Psoas muscle (tissue), 7 donors: ENCODE measurements at regions not wholly inside any gene's neighbourhood (a gene's known extent, or its start where the extent isn't known, plus 50 kb on each side); places are given as distances from the start of the nearest gene placed in this dataset.
"Not testable (repeated sequence)": the region's sequence is repeated elsewhere in the genome, so short reads cannot be mapped to it uniquely, and the experiment has no call there.

Experiments used
- ATAC-seq, 4 donors: fragments of 200-7000 bp; cut with Tn5 transposase; one replicate each; pipeline ENCODE4 v1.9.1; 2020; ENCODE audit warnings: moderate library complexity in 3 of 4, mild to moderate bottlenecking in 2 of 4
- DNase-seq, 2 donors: peaks; one replicate each; pipeline ENCODE4 v3.0.0-alpha.2; 2020
- H3K27ac ChIP-seq: fragments of 200-600 bp; one replicate; pipeline ENCODE4 v1.8.0; 2022
- H3K27me3 ChIP-seq, 3 donors: fragments of 200-600 bp in 1 of 3; one replicate each; pipeline versions ENCODE4 v1.6.1 to v1.8.0; 2013 to 2022; ENCODE audit warnings: low read length in 2 of 3, mild to moderate bottlenecking in 2 of 3, moderate library complexity in 1 of 3; ENCODE audit not compliant: insufficient read depth in 3 of 3
- H3K36me3 ChIP-seq, 2 donors: fragments of 200-600 bp in 1 of 2; one replicate each; pipeline versions ENCODE4 v1.6.1 to v1.8.0; 2013 to 2022; ENCODE audit warnings: low read depth in 1 of 2, mild to moderate bottlenecking in 1 of 2, moderate library complexity in 1 of 2; ENCODE audit not compliant: insufficient read depth in 1 of 2
- H3K4me1 ChIP-seq: fragments of 200-600 bp; one replicate; pipeline ENCODE4 v1.8.0; 2022
- H3K4me3 ChIP-seq: fragments of 200-600 bp; one replicate; pipeline ENCODE4 v1.8.0; 2022; ENCODE audit warnings: mild to moderate bottlenecking
- H3K9me3 ChIP-seq: fragments of 200-600 bp; one replicate; pipeline ENCODE4 v1.8.0; 2022
- CTCF ChIP-seq: fragments of 200-600 bp; IDR thresholded peaks from one replicate; pipeline ENCODE4 v1.8.0; 2022; ENCODE audit warnings: antibody characterized with exemption
- WGBS, 3 donors: extraction: QIAGEN DNeasy Blood & Tissue Kit; methylation state at CpG; one replicate each; pipeline versions ENCODE4 v1.1.6 to v1.1.7; 2013; 5-methylcytosine and 5-hydroxymethylcytosine counted together
- intact Hi-C, 2 donors: fragments of 100-400 bp; cut with DNase I; formaldehyde crosslinking; loops; one replicate each; pipeline versions ENCODE4 v1.11.0 to v1.14.2; 2022
- donor health status: healthy with polysubstance abuse.
- donor health status: DM: no; HTN: no; CAD: no; lungs with moderate emphysema.
- donor health status: Bipolar disorder and iron deficiency.
- donor health status: healthy.
- donor health status: DM: yes; HTN: yes; CAD: no.
- donor health status: DM: no; HTN: no; CAD: no.
- donor health status: DM: yes; HTN: yes; CAD: no.

- H3K4me3 ChIP-seq = no peak overlapping the region
- H3K36me3 ChIP-seq = no peaks in the 10 kb centered on the region
- no peak for TF ChIP-seq CTCF
- WGBS, 3 donors = 74 to 80% (median 76%) methylated on average over 4 of the region's 4 CpGs
- intact Hi-C loops = no loop called here
- no peaks in the 10 kb centered on the region for H3K27me3 ChIP-seq
- no peak overlapping the region for H3K27ac ChIP-seq
- H3K4me1 ChIP-seq = no peaks in the 10 kb centered on the region
- ATAC-seq = no peak
- DNase-seq = no peak
- no peaks in the 10 kb centered on the region for H3K9me3 ChIP-seq
These were observed 259.5 kb upstream of the PKP2 start for GRCh38 chr12:33156042-33156441.

GRCh38 chr12:33147292-33147691, 250.7 kb upstream of the PKP2 start:
- ATAC-seq, H3K27me3 ChIP-seq, H3K9me3 ChIP-seq, intact Hi-C loops, H3K27ac ChIP-seq, H3K4me1 ChIP-seq, H3K4me3 ChIP-seq, H3K36me3 ChIP-seq, DNase-seq: not testable (repeated sequence)
- 85 to 88% (median 86%) methylated on average over 8 of the region's 8 CpGs for WGBS, 3 donors

GRCh38 chr12:33129500-33129899, 232.9 kb upstream of the PKP2 start:
- intact Hi-C loops = no loop called here
- H3K27ac ChIP-seq = no peak overlapping the region
- H3K4me1 ChIP-seq = no peaks in the 10 kb centered on the region
- WGBS, 3 donors = 73 to 76% (median 74%) methylated on average over 1 of the region's 1 CpG
- no peak for DNase-seq
- no peaks in the 10 kb centered on the region for H3K36me3 ChIP-seq
- H3K27me3 ChIP-seq = no peaks in the 10 kb centered on the region
- no peak for ATAC-seq
- H3K9me3 ChIP-seq = no peaks in the 10 kb centered on the region
- H3K4me3 ChIP-seq = no peak overlapping the region
- TF ChIP-seq CTCF = no peak

- Histone ChIP-seq H3K27ac (no peak overlapping the region), H3K36me3 (no peaks in the 10 kb centered on the region), H3K4me3 (no peak overlapping the region), H3K27me3 (no peaks in the 10 kb centered on the region), H3K4me1 (no peaks in the 10 kb centered on the region), H3K9me3 (no peaks in the 10 kb centered on the region)
- no peak for DNase-seq
- intact Hi-C loops = no loop called here
- no peak for ATAC-seq
- TF ChIP-seq CTCF = no peak
These were observed 229.2 kb upstream of the PKP2 start for GRCh38 chr12:33125755-33126154.

GRCh38 chr12:33116284-33116683, 219.7 kb upstream of the PKP2 start:
- Histone ChIP-seq H3K4me1 (no peaks in the 10 kb centered on the region), H3K27me3 (no peaks in the 10 kb centered on the region), H3K36me3 (no peaks in the 10 kb centered on the region), H3K4me3 (no peak overlapping the region), H3K9me3 (no peaks in the 10 kb centered on the region), H3K27ac (no peak overlapping the region)
- WGBS, 3 donors = 45 to 49% (median 45%) methylated on average over 1 of the region's 1 CpG
- no peak for DNase-seq
- TF ChIP-seq CTCF = no peak
- ATAC-seq = no peak
- intact Hi-C loops = no loop called here
